Keratinocyte (primary cell): ENCODE measurements at regions not wholly inside any gene's neighbourhood (a gene's known extent, or its start where the extent isn't known, plus 50 kb on each side); places are given as distances from the start of the nearest gene placed in this dataset.
"Not testable (repeated sequence)": the region's sequence is repeated elsewhere in the genome, so short reads cannot be mapped to it uniquely, and the experiment has no call there.

Source experiments
- DNase-seq: peaks from one replicate; pipeline ENCODE4 v3.0.0-alpha.2; 2011; ENCODE audit warnings: low read depth, missing footprints, low spot score
- FAIRE-seq: peaks from 2 replicates; lab custom pipeline; 2011; peaks lifted over from hg19 to GRCh38; lab: Jason Lieb, UNC
- H2AFZ ChIP-seq: 2 replicates; pipeline ENCODE4 v1.6.0; 2012; ENCODE audit warnings: low read length, control low read depth, inconsistent platforms; ENCODE audit not compliant: control insufficient read depth
- H3K27ac ChIP-seq: 2 replicates; pipeline ENCODE4 v1.5.1; 2011; ENCODE audit warnings: low read length; ENCODE audit not compliant: control insufficient read depth, insufficient read depth
- H3K27me3 ChIP-seq: 3 replicates; pipeline ENCODE4 v1.6.0; 2011; ENCODE audit warnings: low read length; ENCODE audit not compliant: control insufficient read depth, insufficient read depth; ENCODE audit errors: extremely low read depth
- H3K36me3 ChIP-seq, 2 experiments: 2 replicates in 1 of 2; 3 replicates in 1 of 2; pipeline ENCODE4 v1.5.1; 2011; ENCODE audit warnings: low read length in 2 of 2, mild to moderate bottlenecking in 1 of 2; ENCODE audit not compliant: control insufficient read depth in 2 of 2, insufficient read depth in 2 of 2; ENCODE audit errors: extremely low read depth in 1 of 2
- H3K4me1 ChIP-seq: 3 replicates; pipeline ENCODE4 v1.5.1; 2011; ENCODE audit warnings: low read length; ENCODE audit not compliant: control insufficient read depth, insufficient read depth; ENCODE audit errors: extremely low read depth
- H3K4me2 ChIP-seq: 3 replicates; pipeline ENCODE4 v1.6.0; 2011; ENCODE audit warnings: low read depth, low read length; ENCODE audit not compliant: control insufficient read depth, insufficient read depth; ENCODE audit errors: extremely low read depth
- H3K4me3 ChIP-seq, 3 experiments: fragments of 200-600 bp in 1 of 3; sonication (generic) in 1 of 3; 2 replicates in 2 of 3; 3 replicates in 1 of 3; pipeline ENCODE4 v1.5.1; 2011 to 2016; ENCODE audit warnings: low read length in 3 of 3, mild to moderate bottlenecking in 3 of 3, control low read depth in 2 of 3, inconsistent platforms in 1 of 3, low read depth in 1 of 3, mixed read lengths in 1 of 3, mixed run types in 1 of 3, moderate library complexity in 1 of 3; ENCODE audit not compliant: control insufficient read depth in 2 of 3, insufficient read depth in 2 of 3; ENCODE audit errors: extremely low read depth in 1 of 3
- H3K79me2 ChIP-seq: 2 replicates; pipeline ENCODE4 v1.6.0; 2012; ENCODE audit warnings: low read length; ENCODE audit not compliant: control insufficient read depth, insufficient read depth
- H3K9ac ChIP-seq: 3 replicates; pipeline ENCODE4 v1.6.0; 2011; ENCODE audit warnings: low read length; ENCODE audit not compliant: control insufficient read depth, insufficient read depth; ENCODE audit errors: extremely low read depth
- H3K9me1 ChIP-seq: 3 replicates; pipeline ENCODE4 v1.6.0; 2011; ENCODE audit warnings: low read length; ENCODE audit not compliant: control insufficient read depth, insufficient read depth; ENCODE audit errors: extremely low read depth
- H3K9me3 ChIP-seq: 2 replicates; pipeline ENCODE4 v1.5.1; 2012; ENCODE audit warnings: low read depth, low read length; ENCODE audit not compliant: control insufficient read depth
- H4K20me1 ChIP-seq: 3 replicates; pipeline ENCODE4 v1.6.0; 2011; ENCODE audit warnings: low read length; ENCODE audit not compliant: control insufficient read depth, insufficient read depth; ENCODE audit errors: extremely low read depth
- CTCF ChIP-seq, 3 experiments: IDR thresholded peaks in 1 of 3; conservative IDR thresholded peaks in 1 of 3; optimal IDR thresholded peaks in 1 of 3; 2 replicates in 2 of 3; 3 replicates in 1 of 3; pipeline versions ENCODE3 to v1.5.1; 2011; ENCODE audit warnings: low read length in 3 of 3, mild to moderate bottlenecking in 3 of 3, moderate library complexity in 2 of 3, control low read depth in 1 of 3, inconsistent platforms in 1 of 3; ENCODE audit not compliant: insufficient read depth in 2 of 3; ENCODE audit errors: extremely low read depth in 1 of 3
- EZH2 ChIP-seq: IDR thresholded peaks from one replicate; pipeline ENCODE4 v1.6.1; 2012; ENCODE audit warnings: inconsistent platforms, mild to moderate bottlenecking, low read length, moderate library complexity
- dilution Hi-C: fragments of 300-500 bp; cut with MboI; formaldehyde crosslinking; loops from one replicate; pipeline ENCODE4 v1.7.0; 2020; ENCODE audit warnings: low sequenced_read_pairs; ENCODE audit not compliant: extremely low pct_ligation_motif_present

- DNase-seq (no peak), FAIRE-seq (no peak)
- H3K4me1 ChIP-seq, result no peaks in the 10 kb centered on the region
- dilution Hi-C loops, result no loop called here
- H3K36me3 ChIP-seq, result no peaks in the 10 kb centered on the region
- no peaks in the 10 kb centered on the region for H3K9me3 ChIP-seq
- no peak overlapping the region for H3K9ac ChIP-seq
- H3K27ac ChIP-seq, result no peak overlapping the region
- H3K4me2 ChIP-seq, result no peak overlapping the region
- H3K9me1 ChIP-seq, result no peaks in the 10 kb centered on the region
- H3K79me2 ChIP-seq, result no peaks in the 10 kb centered on the region
- no peaks in the 10 kb centered on the region for H4K20me1 ChIP-seq
- H2AFZ ChIP-seq, result no peak overlapping the region
- no peak for TF ChIP-seq EZH2
- no peak for TF ChIP-seq CTCF (optimal IDR thresholded peaks at IDR 0.05 in 1 of 3, IDR thresholded peaks at IDR 0.05 in 1 of 3, conservative IDR thresholded peaks at IDR 0.05 in 1 of 3; ENCODE audit: extremely low read depth in 1 of 3, insufficient read depth in 2 of 3, low read length in 3 of 3)
- H3K4me3 ChIP-seq, result no peak overlapping the region
- no peaks in the 10 kb centered on the region for H3K27me3 ChIP-seq
Observed at GRCh38 chr2:228519561-228519960, 338.1 kb upstream of the SPHKAP start.

DNA sequence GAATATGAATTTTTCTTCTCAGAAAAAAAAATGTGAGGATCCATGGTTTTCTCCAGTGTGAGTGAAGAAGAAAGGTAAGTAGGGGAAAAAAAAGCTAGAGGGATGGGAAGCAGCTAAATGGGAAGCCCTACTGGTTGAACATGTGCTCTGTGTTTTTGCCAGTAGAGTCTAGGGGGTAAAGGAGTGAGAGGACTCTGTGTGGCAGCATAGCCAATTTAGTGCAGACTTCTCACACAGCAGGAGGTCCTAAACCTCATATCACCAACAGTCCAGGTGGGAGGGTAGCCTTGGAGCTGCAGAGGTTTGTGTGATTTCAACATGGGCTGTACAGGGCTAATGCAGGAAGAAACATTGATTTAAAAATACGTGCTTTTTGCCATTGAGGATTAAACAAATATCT is 334.5 kb upstream of the SPHKAP start:
- TF ChIP-seq EZH2, result no peak
- no peak for TF ChIP-seq CTCF (optimal IDR thresholded peaks at IDR 0.05 in 1 of 3, IDR thresholded peaks at IDR 0.05 in 1 of 3, conservative IDR thresholded peaks at IDR 0.05 in 1 of 3; ENCODE audit: extremely low read depth in 1 of 3, insufficient read depth in 2 of 3, low read length in 3 of 3)
- dilution Hi-C loops, result no loop called here

GRCh38 chr2:228513480-228513879 is 332.0 kb upstream of the SPHKAP start:
- dilution Hi-C loops, H3K4me2 ChIP-seq, H3K4me1 ChIP-seq, H3K79me2 ChIP-seq, H3K9ac ChIP-seq, H3K9me3 ChIP-seq, H3K9me1 ChIP-seq, H3K27ac ChIP-seq, H3K36me3 ChIP-seq, H4K20me1 ChIP-seq, H2AFZ ChIP-seq, FAIRE-seq, DNase-seq, H3K27me3 ChIP-seq, H3K4me3 ChIP-seq: not testable (repeated sequence)

More for the DNA sequence above, 334.5 kb upstream of the SPHKAP start:
- H3K4me3 ChIP-seq, result no peak overlapping the region
- H3K27me3 ChIP-seq, result no peaks in the 10 kb centered on the region
- no peak for FAIRE-seq
- no peaks in the 10 kb centered on the region for H3K4me1 ChIP-seq
- H3K9me3 ChIP-seq, result no peaks in the 10 kb centered on the region
- H3K36me3 ChIP-seq, result no peaks in the 10 kb centered on the region
- H3K4me2 ChIP-seq, result no peak overlapping the region
- H4K20me1 ChIP-seq, result no peaks in the 10 kb centered on the region
- no peak overlapping the region for H3K9ac ChIP-seq
- no peaks in the 10 kb centered on the region for H3K9me1 ChIP-seq
- no peak overlapping the region for H3K27ac ChIP-seq
- H2AFZ ChIP-seq, result no peak overlapping the region
- DNase-seq, result no peak
- no peaks in the 10 kb centered on the region for H3K79me2 ChIP-seq
